Inflammatory macrophage (primary cell): ENCODE measurements at regions not wholly inside any gene's neighbourhood (a gene's known extent, or its start where the extent isn't known, plus 50 kb on each side); places are given as distances from the start of the nearest gene placed in this dataset.

ENCODE experiments used
- DNase-seq, 2 donors: peaks; one replicate each; pipeline ENCODE4 v3.0.0-alpha.2; 2020 to 2022

GRCh38 chr21:16552880-16553279 is 823.1 kb downstream of the USP25 start:
- no peak for DNase-seq

- DNase-seq: no peak
These were observed 824.7 kb downstream of the USP25 start for GRCh38 chr21:16554503-16554902.

GRCh38 chr21:16563116-16563515 is 833.3 kb downstream of the USP25 start:
- no peak for DNase-seq

GRCh38 chr21:16563795-16564194 is 834.0 kb downstream of the USP25 start:
- DNase-seq: no peak

GRCh38 chr21:16568244-16568643 is 838.5 kb downstream of the USP25 start:
- DNase-seq: no peak

DNA sequence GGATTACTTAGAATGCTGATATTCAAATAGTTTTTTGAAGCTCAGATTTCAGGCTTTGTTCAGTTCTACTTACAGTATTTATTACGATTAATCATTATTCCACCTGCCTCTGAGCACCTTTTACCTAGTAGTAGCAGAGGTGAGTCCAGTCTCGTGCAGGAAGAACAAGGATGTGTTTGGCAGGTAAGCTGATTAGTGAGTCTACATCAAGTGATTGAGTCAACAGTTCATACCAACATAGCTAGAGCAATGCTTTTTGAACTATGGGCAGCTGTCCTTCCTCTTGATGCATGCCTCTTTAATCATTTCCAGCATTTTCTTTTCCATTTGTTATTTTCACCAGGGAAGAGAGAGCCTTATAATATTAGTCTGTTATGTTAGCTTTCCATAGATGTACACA is 838.9 kb downstream of the USP25 start:
- DNase-seq: no peak

DNA sequence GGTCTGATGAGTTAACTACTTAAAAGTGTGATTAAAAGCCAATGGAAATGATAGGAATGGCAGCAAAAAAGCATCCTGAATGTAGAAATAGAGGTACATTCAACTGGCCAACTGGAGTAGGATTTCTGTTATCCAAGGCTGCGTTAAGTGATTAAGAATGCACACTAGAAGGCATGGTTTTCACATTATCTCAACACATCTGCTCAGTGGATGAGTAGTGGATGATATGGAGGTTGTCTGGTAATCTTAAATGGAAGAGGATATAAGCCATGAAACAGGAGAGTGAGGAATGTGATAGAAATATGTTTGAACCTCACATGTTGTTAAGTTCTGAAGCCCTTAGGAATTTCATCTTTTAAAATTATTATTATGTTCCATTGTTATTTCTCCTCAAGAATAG is 839.9 kb downstream of the USP25 start:
- no peak for DNase-seq

GRCh38 chr21:16570171-16570570 is 840.4 kb downstream of the USP25 start:
- DNase-seq: no peak

DNA sequence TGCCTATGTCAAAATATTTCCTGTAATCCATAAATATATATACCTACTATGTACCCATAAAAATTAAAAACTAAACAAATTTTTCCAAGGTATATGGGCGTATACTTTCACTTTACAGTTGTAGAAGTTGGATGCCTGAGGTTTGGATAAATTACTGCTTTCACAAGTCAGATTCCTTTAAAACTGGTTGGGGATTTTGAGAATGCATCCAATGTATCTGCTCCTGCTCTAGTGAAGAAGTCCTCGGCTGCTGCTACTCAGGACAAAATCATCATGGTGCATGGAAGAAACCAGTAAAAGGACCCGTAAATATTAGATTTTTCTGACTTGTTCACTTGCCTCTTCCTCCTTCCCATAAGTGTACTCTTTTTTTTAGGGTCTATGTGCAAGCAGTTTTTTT is 841.1 kb downstream of the USP25 start:
- DNase-seq: no peak

DNA sequence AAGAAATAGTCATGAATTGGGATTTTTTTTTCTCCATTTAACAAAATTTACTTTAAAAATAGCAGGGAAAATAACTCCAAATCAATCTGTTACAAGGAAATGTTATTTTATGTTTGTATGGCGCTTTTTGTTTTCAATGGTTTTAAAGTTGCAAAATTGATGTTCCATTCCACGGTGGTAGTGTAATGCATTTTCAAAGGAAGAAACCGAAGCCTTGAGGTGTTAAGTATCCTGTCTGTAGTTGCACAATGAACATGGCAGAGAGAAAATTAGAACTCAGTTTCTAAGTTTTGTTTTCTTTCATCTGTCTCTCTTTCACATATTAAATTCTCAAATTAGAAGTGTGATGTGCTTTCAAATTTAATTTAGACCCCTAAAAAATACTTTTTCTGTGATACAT is 841.8 kb downstream of the USP25 start:
- DNase-seq: no peak

DNA sequence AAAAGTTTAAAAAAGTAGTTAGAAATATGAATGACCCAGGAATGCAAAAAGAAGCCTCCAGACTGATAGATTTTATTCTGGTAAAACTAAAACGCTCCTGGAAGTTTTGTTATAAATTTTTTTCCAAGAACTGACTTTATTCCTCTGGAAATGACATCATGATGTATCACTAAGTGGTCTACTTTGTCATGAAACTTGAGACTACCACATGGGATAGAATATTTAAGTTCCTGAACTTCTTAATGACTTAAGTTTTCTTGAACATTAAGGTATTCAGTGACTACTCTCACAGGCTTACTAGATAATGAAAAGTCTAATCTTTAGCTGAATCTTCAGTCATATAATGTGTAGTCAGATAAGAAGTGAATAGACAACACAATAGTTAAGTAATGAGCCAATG is 842.2 kb downstream of the USP25 start:
- DNase-seq: no peak

DNA sequence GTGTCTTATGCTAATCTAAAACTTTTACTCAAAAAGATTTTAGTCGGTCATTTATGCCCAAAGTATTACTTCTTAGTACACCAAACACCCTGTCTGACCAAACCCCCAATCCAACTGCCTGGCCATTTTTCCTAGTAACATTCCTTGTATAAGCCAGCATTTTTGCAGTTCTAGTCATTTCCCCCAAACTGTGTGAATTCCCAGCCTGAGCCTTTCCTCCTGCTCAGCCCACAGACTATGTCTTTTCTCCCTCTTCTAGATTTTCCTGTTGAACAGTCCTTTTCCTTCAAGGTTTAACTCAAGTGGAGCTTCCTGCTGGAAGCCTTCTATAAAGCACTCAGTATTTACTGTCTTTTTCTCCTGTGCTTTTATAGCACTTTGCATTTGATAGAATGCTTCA is 843.8 kb downstream of the USP25 start:
- no peak for DNase-seq

DNA sequence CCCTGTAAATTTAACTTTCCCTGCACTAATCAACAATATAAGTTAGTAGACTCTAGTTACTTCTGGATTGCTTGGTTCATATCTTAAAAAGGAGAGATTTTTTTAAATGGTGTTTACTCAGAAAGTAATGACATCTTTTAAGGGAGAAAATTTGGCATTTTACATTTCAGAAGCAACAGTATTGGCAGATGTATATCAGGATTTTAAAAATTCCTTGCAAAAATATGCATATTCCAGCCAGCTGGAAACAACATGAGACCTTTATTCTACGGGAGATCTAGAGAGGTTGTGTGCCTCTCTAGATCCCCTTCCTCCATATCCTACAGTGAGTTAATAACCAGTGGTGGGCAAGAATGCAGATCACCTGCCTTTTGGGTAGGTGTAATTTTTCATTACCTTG is 848.2 kb downstream of the USP25 start:
- no peak for DNase-seq

- no peak for DNase-seq
These were observed 849.1 kb downstream of the USP25 start for GRCh38 chr21:16578912-16579311.

DNA sequence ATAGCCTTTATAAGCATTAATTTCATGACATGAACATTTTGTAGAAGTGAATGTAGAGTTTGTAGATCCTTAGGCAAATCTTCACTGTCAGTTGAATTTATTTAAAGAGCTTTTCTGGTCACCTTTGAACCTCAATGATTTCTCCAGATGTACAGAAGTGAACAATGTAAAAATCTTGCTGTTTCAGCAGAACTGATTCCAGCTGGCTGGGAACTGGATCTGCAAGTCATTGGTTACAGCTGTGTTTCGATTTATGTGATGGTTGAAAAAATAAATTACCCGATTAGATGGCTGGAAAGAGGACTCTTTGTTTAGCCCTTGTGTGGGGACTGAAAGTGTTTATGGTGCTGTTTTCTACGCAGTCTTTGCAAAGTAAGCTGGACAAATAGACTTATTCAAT is 849.8 kb downstream of the USP25 start:
- no peak for DNase-seq

- DNase-seq: no peak
These were observed 850.9 kb downstream of the USP25 start for GRCh38 chr21:16580661-16581060.

DNA sequence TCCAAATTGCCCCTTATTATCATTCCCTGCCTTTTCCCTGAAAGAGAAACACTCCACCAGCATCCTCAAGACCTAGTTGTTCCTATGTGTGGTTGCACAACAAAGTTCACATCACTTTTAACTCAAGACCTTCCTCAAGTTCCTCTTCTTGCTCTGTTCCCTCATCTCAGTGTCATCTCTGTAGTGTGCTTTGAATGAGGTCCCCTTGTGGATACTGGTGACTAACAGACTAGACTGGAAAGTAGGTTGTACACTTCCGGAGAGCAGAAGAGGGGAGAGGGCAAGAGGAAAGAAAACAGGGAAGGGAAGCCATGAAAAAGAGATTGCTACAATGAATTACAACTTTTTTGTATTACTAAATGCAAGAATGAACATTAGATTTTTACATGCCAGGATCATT is 853.8 kb downstream of the USP25 start:
- DNase-seq: peak; percentile 52 to 56

- DNase-seq: no peak
These were observed 855.0 kb downstream of the USP25 start for GRCh38 chr21:16584756-16585155.

DNA sequence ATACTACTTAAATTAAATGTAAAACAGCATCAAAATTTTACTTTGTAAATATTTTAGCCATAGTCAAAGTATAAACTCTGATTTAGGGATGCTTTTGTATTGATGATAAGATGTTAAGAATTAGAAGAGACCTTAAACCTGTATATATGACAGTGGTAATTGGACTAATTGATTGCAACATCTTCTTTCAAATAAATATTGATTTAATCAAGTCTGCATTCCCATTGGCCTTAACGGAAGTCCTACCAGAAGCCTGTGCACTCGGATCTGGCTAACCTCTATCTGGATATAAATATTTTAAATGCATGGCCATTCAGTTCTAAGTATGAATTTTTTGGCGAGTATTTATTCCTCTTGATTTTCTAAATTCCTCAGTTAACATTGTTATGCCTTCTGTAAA is 856.1 kb downstream of the USP25 start:
- no peak for DNase-seq

GRCh38 chr21:16587141-16587581 is 857.4 kb downstream of the USP25 start:
- no peak for DNase-seq

- peak in 1 of 2 donors; percentile 20 for DNase-seq
These were observed 858.0 kb downstream of the USP25 start for GRCh38 chr21:16587681-16588375.

GRCh38 chr21:16588433-16588860 is 858.7 kb downstream of the USP25 start:
- no peak for DNase-seq

GRCh38 chr21:16589006-16589898 is 859.5 kb downstream of the USP25 start:
- DNase-seq: no peak

DNA sequence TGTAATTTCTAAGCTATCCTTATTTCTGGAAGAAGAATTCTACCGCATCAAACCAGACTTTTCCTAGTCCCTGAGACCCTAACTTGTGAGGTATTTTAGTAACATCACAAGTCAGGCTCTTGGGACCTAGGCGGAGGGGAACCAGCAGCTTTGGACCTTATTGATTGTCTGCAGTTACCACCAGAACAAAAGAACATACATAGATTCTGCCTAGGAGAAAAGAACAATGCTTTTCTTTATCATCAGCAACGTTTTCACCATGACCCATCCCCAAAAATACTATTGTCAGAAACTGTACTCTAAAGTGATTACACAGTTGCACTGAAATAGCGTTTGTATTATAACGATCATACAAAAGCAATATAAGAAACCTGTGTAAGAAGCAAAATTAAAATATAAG is 860.4 kb downstream of the USP25 start:
- no peak for DNase-seq
